ENCODE measurements at regions not wholly inside any gene's neighbourhood (a gene's known extent, or its start where the extent isn't known, plus 50 kb on each side); places are given as distances from the start of the nearest gene placed in this dataset.

- Histone ChIP-seq H2AFZ (ENCODE audit: low read length) (no peak overlapping the region), H3K4me1 (ENCODE audit: insufficient read depth, low read length, poor library complexity, severe bottlenecking) (no peaks in the 10 kb centered on the region), H3K9me2 (replicated peaks; ENCODE audit: low read depth, low read length) (no peaks in the 10 kb centered on the region), H4K20me1 (ENCODE audit: insufficient read depth, low read length, poor library complexity, severe bottlenecking) (no peaks in the 10 kb centered on the region), H3K4me2 (ENCODE audit: low read depth, low read length, poor library complexity, severe bottlenecking) (no peak overlapping the region), H3F3A (ENCODE audit: low read depth) (no peaks in the 10 kb centered on the region), H3K9ac (ENCODE audit: low read depth, low read length, poor library complexity, severe bottlenecking) (no peak overlapping the region), H3K36me3 (ENCODE audit: insufficient read depth, low read length) (no peaks in the 10 kb centered on the region), H3K4me3 (ENCODE audit: low read length, poor library complexity, severe bottlenecking) (no peak overlapping the region), H3K79me2 (ENCODE audit: insufficient read depth, low read length) (no peaks in the 10 kb centered on the region), H3K27me3 (ENCODE audit: insufficient read depth, low read length, poor library complexity, severe bottlenecking) (no peaks in the 10 kb centered on the region), H3K9me3 (ENCODE audit: insufficient read depth, low read depth, low read length) (no peaks in the 10 kb centered on the region)
- TF ChIP-seq EZH2phosphoT487 (IDR thresholded peaks at IDR 0.05; ENCODE audit: borderline replicate concordance) (no peak), CTCF (conservative IDR thresholded peaks at IDR 0.05; ENCODE audit: low read length) (no peak)
These were observed 362.4 kb downstream of the ADRA2A start for GRCh38 chr10:111439034-111439842.

GRCh38 chr10:111440501-111440900, 363.7 kb downstream of the ADRA2A start:
- no peak for TF ChIP-seq CTCF (conservative IDR thresholded peaks at IDR 0.05; ENCODE audit: low read length)
- no peak for TF ChIP-seq EZH2phosphoT487 (IDR thresholded peaks at IDR 0.05; ENCODE audit: borderline replicate concordance)
- Histone ChIP-seq H3F3A (ENCODE audit: low read depth) (no peaks in the 10 kb centered on the region), H2AFZ (ENCODE audit: low read length) (no peak overlapping the region), H4K20me1 (ENCODE audit: insufficient read depth, low read length, poor library complexity, severe bottlenecking) (no peaks in the 10 kb centered on the region), H3K4me1 (ENCODE audit: insufficient read depth, low read length, poor library complexity, severe bottlenecking) (no peaks in the 10 kb centered on the region), H3K9me2 (replicated peaks; ENCODE audit: low read depth, low read length) (no peaks in the 10 kb centered on the region), H3K4me3 (ENCODE audit: low read length, poor library complexity, severe bottlenecking) (no peak overlapping the region), H3K27me3 (ENCODE audit: insufficient read depth, low read length, poor library complexity, severe bottlenecking) (no peaks in the 10 kb centered on the region), H3K9me3 (ENCODE audit: insufficient read depth, low read depth, low read length) (no peaks in the 10 kb centered on the region), H3K4me2 (ENCODE audit: low read depth, low read length, poor library complexity, severe bottlenecking) (no peak overlapping the region), H3K79me2 (ENCODE audit: insufficient read depth, low read length) (no peaks in the 10 kb centered on the region), H3K9ac (ENCODE audit: low read depth, low read length, poor library complexity, severe bottlenecking) (no peak overlapping the region), H3K36me3 (ENCODE audit: insufficient read depth, low read length) (no peaks in the 10 kb centered on the region)

GRCh38 chr10:111445667-111446066, 368.8 kb downstream of the ADRA2A start:
- Histone ChIP-seq H3K4me1 (ENCODE audit: insufficient read depth, low read length, poor library complexity, severe bottlenecking) (no peaks in the 10 kb centered on the region), H3K9me2 (replicated peaks; ENCODE audit: low read depth, low read length) (no peaks in the 10 kb centered on the region), H3K27me3 (ENCODE audit: insufficient read depth, low read length, poor library complexity, severe bottlenecking) (no peaks in the 10 kb centered on the region), H2AFZ (ENCODE audit: low read length) (no peak overlapping the region), H3K36me3 (ENCODE audit: insufficient read depth, low read length) (no peaks in the 10 kb centered on the region), H3K9me3 (ENCODE audit: insufficient read depth, low read depth, low read length) (no peaks in the 10 kb centered on the region), H3K9ac (ENCODE audit: low read depth, low read length, poor library complexity, severe bottlenecking) (no peak overlapping the region), H3K79me2 (ENCODE audit: insufficient read depth, low read length) (no peaks in the 10 kb centered on the region), H4K20me1 (ENCODE audit: insufficient read depth, low read length, poor library complexity, severe bottlenecking) (no peaks in the 10 kb centered on the region), H3K4me2 (ENCODE audit: low read depth, low read length, poor library complexity, severe bottlenecking) (no peak overlapping the region), H3K4me3 (ENCODE audit: low read length, poor library complexity, severe bottlenecking) (no peak overlapping the region), H3F3A (ENCODE audit: low read depth) (no peaks in the 10 kb centered on the region)
- no peak for TF ChIP-seq CTCF (conservative IDR thresholded peaks at IDR 0.05; ENCODE audit: low read length)
- no peak for TF ChIP-seq EZH2phosphoT487 (IDR thresholded peaks at IDR 0.05; ENCODE audit: borderline replicate concordance)

Data from Loucy (cell line).